SK-N-SH treated with all-trans-retinoic acid at 6 μM for 48 hours (cell line): ENCODE measurements at regions not wholly inside any gene's neighbourhood (a gene's known extent, or its start where the extent isn't known, plus 50 kb on each side); places are given as distances from the start of the nearest gene placed in this dataset.

ENCODE experiments used
- ATAC-seq: fragments of 200-7000 bp; cut with Tn5 transposase; 3 replicates; pipeline ENCODE4 v1.9.1; 2020; ENCODE audit warnings: mild to moderate bottlenecking, moderate library complexity
- ARNTL ChIP-seq: fragments of 450-650 bp; formaldehyde crosslinking; IDR thresholded peaks from 2 replicates; pipeline ENCODE4 v1.5.0; 2020; ENCODE audit warnings: low read depth, mild to moderate bottlenecking, moderate library complexity, borderline replicate concordance
- BACH2 ChIP-seq: fragments of 250-450 bp; sonication (Bioruptor Pico); IDR thresholded peaks from 2 replicates; pipeline ENCODE4 v1.9.0; 2021; ENCODE audit warnings: mild to moderate bottlenecking, borderline replicate concordance
- CREB5 ChIP-seq: fragments of 250-450 bp; sonication (Bioruptor Pico); IDR thresholded peaks from 2 replicates; pipeline ENCODE4 v1.5.1; 2020; ENCODE audit warnings: low read depth, mild to moderate bottlenecking, moderate library complexity
- CSDC2 ChIP-seq: fragments of 250-450 bp; sonication (Bioruptor Pico); IDR thresholded peaks from 2 replicates; pipeline ENCODE4 v1.5.0; 2020; ENCODE audit warnings: mild to moderate bottlenecking, moderate library complexity
- CSRNP3 ChIP-seq: fragments of 250-450 bp; sonication (Bioruptor Pico); IDR thresholded peaks from 2 replicates; pipeline ENCODE4 v1.5.1; 2021; ENCODE audit warnings: mild to moderate bottlenecking, moderate library complexity
- ESRRG ChIP-seq: fragments of 250-450 bp; sonication (Bioruptor Pico); IDR thresholded peaks from 2 replicates; pipeline ENCODE4 v1.6.1; 2021; ENCODE audit warnings: mild to moderate bottlenecking
- GLIS3 ChIP-seq: fragments of 250-450 bp; sonication (Bioruptor Pico); IDR thresholded peaks from 2 replicates; pipeline ENCODE4 v1.5.0; 2020; ENCODE audit warnings: mild to moderate bottlenecking, moderate library complexity
- ISL1 ChIP-seq: fragments of 250-450 bp; sonication (Bioruptor Pico); IDR thresholded peaks from 2 replicates; pipeline ENCODE4 v2.1.2; 2022; ENCODE audit warnings: mild to moderate bottlenecking, moderate library complexity
- OSR1 ChIP-seq: fragments of 250-450 bp; sonication (Bioruptor Pico); IDR thresholded peaks from 2 replicates; pipeline ENCODE4 v1.8.0; 2022; ENCODE audit warnings: moderate library complexity, mild to moderate bottlenecking, inconsistent platforms
- PATZ1 ChIP-seq: fragments of 250-450 bp; sonication (Bioruptor Pico); IDR thresholded peaks from 2 replicates; pipeline ENCODE4 v1.8.0; 2020; ENCODE audit warnings: mild to moderate bottlenecking, moderate library complexity, borderline replicate concordance
- POU6F1 ChIP-seq: fragments of 250-450 bp; sonication (Bioruptor Pico); IDR thresholded peaks from 2 replicates; pipeline ENCODE4 v1.8.0; 2021; ENCODE audit warnings: low read depth, mild to moderate bottlenecking, moderate library complexity, borderline replicate concordance
- PPARA ChIP-seq: fragments of 250-450 bp; sonication (Bioruptor Pico); IDR thresholded peaks from 2 replicates; pipeline ENCODE4 v1.5.0; 2020; ENCODE audit warnings: mild to moderate bottlenecking, borderline replicate concordance
- RARB ChIP-seq: fragments of 250-450 bp; sonication (Bioruptor Pico); IDR thresholded peaks from 2 replicates; pipeline ENCODE4 v1.8.0; 2021; ENCODE audit warnings: mild to moderate bottlenecking, moderate library complexity
- SNAI2 ChIP-seq: fragments of 250-450 bp; sonication (Bioruptor Pico); IDR thresholded peaks from 2 replicates; pipeline ENCODE4 v1.5.0; 2020; ENCODE audit warnings: mild to moderate bottlenecking, moderate library complexity
- TCF4 ChIP-seq: fragments of 250-450 bp; sonication (Bioruptor Pico); IDR thresholded peaks from 2 replicates; pipeline ENCODE4 v1.8.0; 2021; ENCODE audit warnings: mild to moderate bottlenecking, moderate library complexity, borderline replicate concordance
- TOX ChIP-seq: fragments of 250-450 bp; sonication (Bioruptor Pico); IDR thresholded peaks from 2 replicates; pipeline ENCODE4 v1.8.0; 2021; ENCODE audit warnings: mild to moderate bottlenecking, moderate library complexity, borderline replicate concordance
- TSHZ2 ChIP-seq: fragments of 250-450 bp; sonication (Bioruptor Pico); IDR thresholded peaks from 2 replicates; pipeline ENCODE4 v1.5.0; 2020; ENCODE audit warnings: mild to moderate bottlenecking, moderate library complexity
- ZC3H10 ChIP-seq: fragments of 250-450 bp; sonication (Bioruptor Pico); IDR thresholded peaks from 2 replicates; pipeline ENCODE4 v1.5.1; 2021; ENCODE audit warnings: mild to moderate bottlenecking, moderate library complexity
- ZFP3 ChIP-seq: fragments of 250-450 bp; sonication (Bioruptor Pico); IDR thresholded peaks from 2 replicates; pipeline ENCODE4 v1.5.0; 2020; ENCODE audit warnings: mild to moderate bottlenecking, moderate library complexity
- ZFP30 ChIP-seq: fragments of 450-650 bp; formaldehyde crosslinking; IDR thresholded peaks from 2 replicates; pipeline ENCODE4 v1.5.0; 2022; ENCODE audit warnings: mild to moderate bottlenecking, moderate library complexity
- ZNF565 ChIP-seq: fragments of 450-650 bp; formaldehyde crosslinking; conservative IDR thresholded peaks from 2 replicates; pipeline ENCODE4 v1.5.0; 2020; ENCODE audit warnings: low read depth, mild to moderate bottlenecking, moderate library complexity
- ZNF70 ChIP-seq: fragments of 450-650 bp; formaldehyde crosslinking; IDR thresholded peaks from 2 replicates; pipeline ENCODE4 v1.5.0; 2020; ENCODE audit warnings: mild to moderate bottlenecking, moderate library complexity
- ZNF8 ChIP-seq: fragments of 450-650 bp; formaldehyde crosslinking; IDR thresholded peaks from 2 replicates; pipeline ENCODE4 v1.5.0; 2020; ENCODE audit warnings: mild to moderate bottlenecking, moderate library complexity

- no peak for TF ChIP-seq RARB (CRISPR knock-in tag)
- TF ChIP-seq PPARA, result no peak
- TF ChIP-seq CSDC2, result no peak
- no peak for TF ChIP-seq CREB5 (CRISPR knock-in tag)
- no peak for TF ChIP-seq ZFP3
- TF ChIP-seq SNAI2 (CRISPR knock-in tag), result no peak
- TF ChIP-seq ESRRG (CRISPR knock-in tag), result no peak
- TF ChIP-seq BACH2 (CRISPR knock-in tag), result no peak
- no peak for TF ChIP-seq TSHZ2 (CRISPR knock-in tag)
- no peak for TF ChIP-seq POU6F1 (CRISPR knock-in tag)
- TF ChIP-seq CSRNP3, result no peak
- TF ChIP-seq ISL1 (CRISPR knock-in tag), result no peak
- TF ChIP-seq ZFP30 (CRISPR knock-in tag), result no peak
- no peak for TF ChIP-seq TOX (CRISPR knock-in tag)
- no peak for TF ChIP-seq ZNF70 (CRISPR knock-in tag)
- no peak for TF ChIP-seq ZNF8
- TF ChIP-seq ARNTL, result no peak
- TF ChIP-seq ZC3H10, result no peak
- TF ChIP-seq GLIS3 (CRISPR knock-in tag), result no peak
- no peak for TF ChIP-seq ZNF565
- ATAC-seq, result peak; percentile 54
These were observed 338.0 kb downstream of the MAN2A1 start for GRCh38 chr5:110027527-110028322.

GRCh38 chr5:110031402-110032140 is 341.8 kb downstream of the MAN2A1 start:
- no peak for ATAC-seq
- TF ChIP-seq CREB5 (CRISPR knock-in tag), result no peak
- TF ChIP-seq CSRNP3, result no peak
- TF ChIP-seq TSHZ2 (CRISPR knock-in tag), result no peak
- no peak for TF ChIP-seq ZFP3
- TF ChIP-seq SNAI2 (CRISPR knock-in tag), result no peak
- TF ChIP-seq PATZ1, result no peak
- TF ChIP-seq TCF4 (CRISPR knock-in tag), result no peak
- no peak for TF ChIP-seq CSDC2
- no peak for TF ChIP-seq ZNF70 (CRISPR knock-in tag)
- TF ChIP-seq ZNF565, result no peak
- TF ChIP-seq ZC3H10, result no peak
- TF ChIP-seq ARNTL, result no peak
- TF ChIP-seq BACH2 (CRISPR knock-in tag), result no peak
- TF ChIP-seq ZNF8, result no peak
- no peak for TF ChIP-seq OSR1 (CRISPR knock-in tag)
- no peak for TF ChIP-seq GLIS3 (CRISPR knock-in tag)
